SIG-M5 (cell line): ENCODE measurements at regions not wholly inside any gene's neighbourhood (a gene's known extent, or its start where the extent isn't known, plus 50 kb on each side); places are given as distances from the start of the nearest gene placed in this dataset.

Source experiments
- DNase-seq: peaks from one replicate; lab custom pipeline; 2025; lab: John Stamatoyannopoulos, UW

GRCh38 chr2:207449642-207450165 is 80.1 kb upstream of the CREB1 start:
- no peak for DNase-seq

GRCh38 chr2:207450186-207450585 is 79.6 kb upstream of the CREB1 start:
- DNase-seq, result no peak

- no peak for DNase-seq
Measured at GRCh38 chr2:207458582-207458981, 71.2 kb upstream of the CREB1 start.

- DNase-seq, result no peak
Measured at GRCh38 chr2:207459990-207460757, 69.6 kb upstream of the CREB1 start.

- DNase-seq, result no peak
Measured at GRCh38 chr2:207463433-207463832, 66.3 kb upstream of the CREB1 start.

- DNase-seq, result no peak
Measured at GRCh38 chr2:207464007-207464406, 65.8 kb upstream of the CREB1 start.

- no peak for DNase-seq
Measured at GRCh38 chr2:207465894-207466293, 63.9 kb upstream of the CREB1 start.

GRCh38 chr2:207467716-207468347 is 61.9 kb upstream of the CREB1 start:
- DNase-seq, result no peak

GRCh38 chr2:207468488-207468887 is 61.3 kb upstream of the CREB1 start:
- DNase-seq, result no peak

- DNase-seq, result no peak
Measured at GRCh38 chr2:207469451-207469850, 60.3 kb upstream of the CREB1 start.

GRCh38 chr2:207469943-207470729 is 59.6 kb upstream of the CREB1 start:
- DNase-seq, result no peak

- no peak for DNase-seq
Measured at GRCh38 chr2:207471261-207471660, 58.5 kb upstream of the CREB1 start.

- DNase-seq, result no peak
Measured at GRCh38 chr2:207472343-207473048, 57.3 kb upstream of the CREB1 start.

GRCh38 chr2:207473049-207473930 is 56.5 kb upstream of the CREB1 start:
- no peak for DNase-seq

GRCh38 chr2:207473931-207474235 is 55.9 kb upstream of the CREB1 start:
- no peak for DNase-seq

GRCh38 chr2:207474863-207475485 is 54.8 kb upstream of the CREB1 start:
- no peak for DNase-seq

GRCh38 chr2:207475546-207475945 is 54.2 kb upstream of the CREB1 start:
- DNase-seq, result no peak

GRCh38 chr2:207477896-207478295 is 51.9 kb upstream of the CREB1 start:
- DNase-seq, result no peak

GRCh38 chr2:207478572-207478971 is 51.2 kb upstream of the CREB1 start:
- DNase-seq, result no peak

- DNase-seq, result no peak
Measured at GRCh38 chr2:207479198-207479785, 50.5 kb upstream of the CREB1 start.
